ENCODE measurements at regions not wholly inside any gene's neighbourhood (a gene's known extent, or its start where the extent isn't known, plus 50 kb on each side); places are given as distances from the start of the nearest gene placed in this dataset.
"Not testable (repeated sequence)": the region's sequence is repeated elsewhere in the genome, so short reads cannot be mapped to it uniquely, and the experiment has no call there.

DNA sequence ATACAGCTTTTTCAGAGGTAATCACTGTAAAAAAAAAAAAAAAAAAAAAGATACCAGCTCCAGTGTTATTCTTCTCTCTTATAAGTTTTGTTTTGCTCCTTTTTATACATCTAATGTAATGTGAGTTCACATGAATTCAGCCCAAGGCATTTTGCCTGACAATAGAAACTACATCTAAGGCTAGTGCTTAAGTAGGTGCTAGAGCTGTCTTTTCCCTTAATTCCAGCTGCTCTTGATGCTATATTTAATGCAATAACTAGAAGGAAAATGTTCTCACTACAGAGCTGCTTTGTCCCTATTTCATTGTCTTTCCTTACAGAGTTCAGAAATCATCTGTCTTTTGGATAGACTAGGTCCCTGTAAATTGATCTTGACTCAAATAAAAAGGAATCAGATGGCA is 150.1 kb downstream of the NAA11 start:
- no peak for DNase-seq

DNA sequence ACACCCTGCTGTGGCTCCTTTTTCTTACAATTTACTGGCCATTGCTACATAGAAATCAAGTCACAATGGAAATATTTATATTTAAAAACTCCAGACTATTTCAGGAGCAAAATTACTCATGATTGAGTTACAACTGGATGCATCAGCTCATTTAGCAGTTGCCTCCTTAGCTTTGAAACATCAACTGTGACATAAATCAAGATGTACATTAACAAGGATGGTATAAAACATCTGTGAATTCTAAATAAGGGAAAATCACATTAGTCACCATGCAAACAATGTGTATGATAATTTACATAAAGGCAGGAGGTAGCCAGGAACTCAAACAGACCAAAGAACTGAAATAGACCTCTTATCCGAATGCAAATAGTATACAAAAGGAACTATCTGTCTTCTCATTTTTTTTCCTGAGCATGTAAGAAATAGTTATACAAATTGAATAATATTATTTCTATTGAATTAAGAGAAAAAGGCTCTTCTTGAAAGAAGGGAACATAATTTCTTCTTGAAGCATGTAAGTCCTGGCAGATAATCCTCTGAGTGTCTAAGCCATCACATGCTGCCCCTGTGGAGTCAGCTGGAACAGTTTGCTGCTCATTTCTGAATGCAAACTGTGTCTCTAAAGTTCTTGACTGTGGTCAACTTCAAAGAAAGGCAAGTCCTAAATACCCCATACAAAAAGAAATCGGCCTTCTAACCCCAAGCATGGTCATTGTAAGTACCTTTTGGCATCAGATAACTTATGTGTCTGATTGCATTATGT is 151.2 kb downstream of the NAA11 start:
- no peak for DNase-seq

DNA sequence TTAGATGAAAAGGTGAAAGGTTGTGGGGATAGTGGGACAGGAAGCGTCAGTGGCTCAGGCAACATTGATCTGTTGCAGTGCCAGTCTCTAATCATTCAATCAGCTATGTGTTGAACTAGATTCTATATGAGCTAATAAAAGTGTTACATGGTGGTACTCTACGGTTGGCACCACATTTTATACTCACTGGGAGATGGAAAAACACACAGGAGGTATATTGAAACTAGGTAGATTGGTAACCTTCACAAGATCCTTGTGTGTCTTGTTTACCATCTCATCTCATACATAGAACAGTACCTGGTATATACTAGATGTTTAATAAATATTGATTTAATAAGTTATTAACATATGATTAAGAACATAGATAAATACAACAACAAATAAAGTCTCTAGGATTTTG is 152.7 kb downstream of the NAA11 start:
- no peak for DNase-seq

DNA sequence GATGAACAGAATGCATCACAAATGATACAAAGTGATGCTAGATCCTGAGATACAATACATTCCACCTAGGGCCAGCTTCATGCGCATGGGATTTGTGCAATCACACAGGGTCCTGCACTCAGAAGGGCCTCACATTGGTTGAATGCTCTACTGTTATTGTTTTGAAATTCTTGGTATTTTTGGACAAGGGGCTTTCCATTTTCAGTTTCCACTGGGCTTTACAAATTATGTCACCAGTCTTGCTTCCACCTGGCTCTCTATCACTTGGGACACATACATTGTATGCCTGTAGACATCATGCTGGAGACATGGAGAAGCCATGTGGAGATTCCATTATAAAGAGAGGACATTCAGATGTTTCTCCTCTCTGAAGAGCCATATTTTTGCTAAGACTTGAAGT is 155.8 kb downstream of the NAA11 start:
- DNase-seq, result no peak

DNA sequence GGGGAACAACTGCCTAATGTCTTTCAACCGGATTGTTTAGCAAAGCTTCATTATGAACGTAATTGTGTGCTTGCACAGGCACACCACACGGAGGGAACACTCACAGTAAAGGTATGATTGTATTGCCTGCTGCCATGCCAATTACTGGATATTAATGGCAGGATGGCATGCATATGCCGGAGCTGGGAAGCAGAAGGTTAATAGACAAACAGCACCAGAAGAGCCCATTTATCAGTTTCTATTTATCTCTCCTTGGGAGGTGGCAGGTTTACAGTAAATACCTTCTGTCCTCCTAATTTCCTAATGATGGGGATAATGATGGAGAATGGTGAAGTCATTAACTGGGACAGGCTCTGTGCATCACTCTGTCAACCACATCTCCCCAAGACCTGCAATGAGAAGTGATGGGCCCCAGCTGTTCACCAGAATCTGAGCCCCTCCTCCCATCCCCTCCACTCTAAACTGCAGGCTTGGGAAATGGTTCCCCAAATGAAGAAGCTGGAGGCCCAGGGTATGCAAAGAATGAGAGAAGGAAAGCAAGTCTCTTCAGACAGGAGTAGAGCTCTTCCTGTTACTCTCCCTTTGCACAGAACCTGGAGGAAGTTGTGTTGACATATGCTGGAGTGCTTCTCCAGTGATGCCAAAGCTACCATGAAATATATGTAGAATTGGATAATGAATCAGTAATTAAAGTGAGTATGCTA is 160.8 kb downstream of the NAA11 start:
- no peak for DNase-seq

DNA sequence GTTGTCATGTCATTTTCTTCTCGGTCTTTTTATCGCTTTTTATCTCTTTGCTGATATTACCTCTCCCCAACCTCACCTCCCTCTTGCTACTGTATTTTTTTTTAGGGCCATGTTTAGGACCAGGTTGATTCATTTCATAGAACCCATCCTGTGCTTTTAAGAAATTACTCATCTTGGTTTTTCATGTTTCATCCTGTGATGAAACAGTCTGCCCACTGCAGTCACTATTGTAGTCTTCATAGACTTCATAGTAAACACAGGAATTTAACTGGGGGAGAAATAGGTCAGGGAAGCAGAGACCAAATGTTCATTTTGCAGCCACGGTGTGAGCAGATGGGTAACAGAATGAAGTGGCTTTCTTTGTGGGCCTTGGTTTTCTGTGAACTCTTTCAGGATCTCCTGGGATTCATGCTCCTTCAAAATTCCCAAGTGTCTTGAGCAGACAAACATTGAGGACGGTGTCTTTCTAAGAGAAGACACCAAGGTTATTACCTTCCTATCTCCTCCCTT is 161.8 kb downstream of the NAA11 start:
- DNase-seq, result no peak

DNA sequence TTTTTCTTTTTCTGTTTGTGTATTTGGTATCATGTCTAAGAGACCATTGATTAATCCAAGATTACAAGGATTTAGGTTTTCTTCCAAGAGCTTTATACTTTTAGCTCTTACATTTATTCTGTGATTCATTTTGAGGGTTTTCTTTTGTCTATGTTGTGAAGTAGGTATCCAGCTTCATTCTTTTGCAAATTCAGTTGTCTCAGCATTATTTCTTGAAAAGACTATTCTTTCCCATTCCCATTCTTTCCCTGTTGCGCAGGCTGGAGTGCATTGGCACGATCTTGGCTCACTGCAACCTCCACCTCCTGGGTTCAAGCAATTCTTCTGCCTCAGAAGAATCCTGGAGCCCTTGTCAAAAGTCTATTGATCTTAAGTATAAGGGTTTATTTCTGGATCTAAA is 164.9 kb downstream of the NAA11 start:
- no peak for DNase-seq

DNA sequence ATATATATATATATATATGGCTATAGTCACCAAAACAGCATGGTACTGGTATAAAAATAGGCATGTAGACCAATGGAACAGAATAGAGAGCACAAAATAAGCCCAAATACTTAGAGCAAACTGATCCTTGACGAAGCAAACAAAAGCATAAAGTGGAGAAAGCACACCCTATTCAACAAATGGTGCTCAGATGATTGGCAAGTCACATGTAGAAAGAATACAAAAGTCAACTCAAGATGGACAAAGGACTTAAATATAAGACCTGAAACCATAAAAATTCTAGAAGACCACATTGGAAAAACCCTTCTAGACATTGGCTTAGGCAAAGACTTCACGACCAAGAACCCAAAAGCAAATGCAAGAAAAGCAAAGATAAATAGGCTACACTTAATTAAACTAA is 167.2 kb downstream of the NAA11 start:
- DNase-seq, result not testable (repeated sequence)

DNA sequence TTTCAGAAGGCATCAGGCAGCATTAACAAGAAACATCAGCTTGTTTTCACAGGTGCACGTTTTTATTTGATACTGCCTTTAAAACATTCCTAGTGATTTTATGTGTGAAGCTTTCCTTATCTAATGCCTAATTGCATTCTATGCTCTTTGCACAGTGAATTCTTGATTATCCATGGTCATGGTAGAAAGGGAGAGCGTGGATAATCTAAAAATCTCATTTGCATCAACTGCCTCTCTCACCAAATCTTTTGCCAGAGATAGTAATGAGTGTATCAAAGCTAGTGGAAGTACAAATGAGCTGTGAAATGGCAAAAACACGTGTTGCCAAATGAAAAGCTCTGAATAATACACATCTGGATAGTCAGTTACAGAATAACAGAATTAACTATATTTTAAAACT is 170.5 kb downstream of the NAA11 start:
- no peak for DNase-seq

DNA sequence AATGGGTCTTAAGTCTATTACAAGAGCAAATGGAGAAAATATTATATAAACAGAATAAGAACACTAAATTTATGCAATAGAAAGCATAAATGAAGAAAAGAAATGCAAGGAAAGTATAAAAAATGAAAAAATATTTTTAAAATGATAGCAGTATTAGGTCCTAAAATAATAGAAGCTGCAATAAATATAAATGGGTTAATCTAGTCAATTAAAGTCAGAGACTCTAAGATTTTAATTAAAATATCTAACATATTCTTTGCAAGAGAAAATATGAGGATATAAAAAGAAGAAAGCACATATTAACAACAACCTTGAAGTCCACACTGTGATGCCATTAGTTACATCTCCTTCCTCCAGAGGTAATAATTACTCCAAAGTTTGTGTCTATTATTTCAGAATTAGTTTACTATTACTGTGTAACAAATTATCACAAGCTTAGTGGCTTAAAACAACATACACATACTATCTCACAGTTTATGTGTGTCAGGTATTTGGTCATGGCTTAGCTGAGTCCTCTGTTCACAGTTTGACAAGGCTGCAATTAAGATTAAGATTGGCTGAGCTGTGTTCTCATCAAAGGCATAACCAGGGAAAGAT is 174.9 kb downstream of the NAA11 start:
- no peak for DNase-seq

DNA sequence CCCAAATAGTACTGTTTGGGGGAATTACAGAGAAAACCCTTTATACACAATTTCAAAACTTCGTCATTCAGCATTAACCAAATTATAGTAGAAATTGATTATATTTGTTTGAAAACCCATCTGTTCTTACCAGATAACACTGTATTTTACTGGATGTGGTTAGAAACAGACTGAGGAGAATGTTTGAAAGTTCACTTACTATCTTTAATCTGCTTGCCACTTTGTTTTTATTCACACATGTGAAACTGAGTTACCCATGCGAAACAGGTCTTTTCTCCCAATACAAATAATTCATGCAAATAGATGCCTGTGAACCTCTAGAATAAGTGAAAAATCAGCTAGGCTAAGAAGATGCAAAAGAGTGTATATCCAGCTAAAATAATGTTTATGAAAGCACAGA is 177.5 kb downstream of the NAA11 start:
- no peak for DNase-seq

DNA sequence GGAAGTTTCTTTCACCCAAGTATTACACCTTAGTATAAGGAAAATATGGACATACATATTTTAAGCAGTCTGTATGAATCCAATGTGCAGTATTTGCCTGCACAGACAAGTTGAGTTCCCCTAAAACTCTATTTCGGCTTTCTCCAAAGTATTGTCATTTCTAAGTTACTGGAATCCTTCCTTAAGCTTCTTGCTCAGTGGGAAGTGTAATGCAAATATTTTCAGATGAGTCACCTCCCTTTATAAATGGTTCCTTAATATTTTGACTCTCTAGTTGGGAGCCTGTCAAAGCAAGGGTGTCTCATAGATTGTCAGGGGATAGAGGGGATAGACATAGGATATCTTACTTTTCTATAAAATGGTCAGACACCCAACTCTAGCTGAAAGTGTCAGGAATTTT is 178.6 kb downstream of the NAA11 start:
- DNase-seq, result no peak

DNA sequence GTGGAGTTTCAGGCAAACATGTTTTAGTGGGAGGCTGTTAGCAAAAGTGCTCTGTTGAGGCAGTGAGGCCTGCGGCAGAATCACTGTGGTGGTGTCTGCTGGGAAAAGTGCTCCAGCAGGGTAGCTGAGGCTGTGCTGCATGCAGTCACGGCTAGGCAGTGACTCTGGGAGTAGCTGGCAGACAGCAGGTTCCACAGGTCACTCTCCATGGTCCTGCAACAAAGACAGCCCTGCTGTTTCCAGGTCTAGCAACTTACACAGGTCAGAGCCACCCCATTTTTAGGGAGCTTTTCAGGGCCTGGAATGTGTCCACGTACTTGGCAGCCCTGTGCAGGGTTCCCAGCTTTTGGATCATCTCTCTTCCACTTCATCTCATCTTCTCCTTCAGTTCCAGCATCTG is 184.3 kb downstream of the NAA11 start:
- no peak for DNase-seq

DNA sequence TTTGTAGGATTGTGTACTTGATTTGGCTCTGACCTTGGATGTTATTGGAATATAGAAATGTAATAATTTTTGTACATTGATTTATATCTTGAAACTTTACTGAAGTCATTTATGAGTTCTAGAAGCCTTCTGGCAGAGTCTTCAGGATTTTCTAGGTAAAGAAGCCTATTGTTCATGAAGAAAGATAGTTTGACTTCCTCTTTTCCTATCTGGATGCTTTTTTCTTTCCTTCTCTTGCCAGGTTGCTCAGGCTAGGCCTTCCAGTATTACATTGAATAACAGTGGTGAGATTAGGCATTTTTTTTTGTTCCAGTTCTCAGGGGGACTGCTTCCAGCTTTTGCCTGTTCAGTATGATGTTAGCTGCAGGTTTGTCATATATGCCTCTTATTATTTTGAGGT is 191.1 kb downstream of the NAA11 start:
- no peak for DNase-seq

DNA sequence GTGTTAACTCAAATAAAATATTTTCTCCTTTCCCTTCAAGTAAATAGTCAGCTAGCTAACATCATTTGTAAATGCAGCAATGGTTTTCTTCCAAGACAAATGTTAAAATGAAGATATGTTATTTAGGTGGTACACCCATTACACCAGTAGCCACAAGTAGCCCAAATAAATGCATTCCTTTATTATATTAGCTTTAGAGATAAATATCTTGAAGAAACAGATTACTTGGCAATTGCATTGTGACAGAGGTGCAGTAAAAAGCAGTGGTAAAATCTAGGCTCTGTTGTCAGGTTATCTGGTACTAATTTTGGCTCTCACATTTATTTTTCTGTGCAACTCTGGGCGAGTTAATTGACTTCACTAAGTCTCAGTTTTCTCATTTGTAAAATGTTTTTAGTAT is 193.0 kb downstream of the NAA11 start:
- no peak for DNase-seq

DNA sequence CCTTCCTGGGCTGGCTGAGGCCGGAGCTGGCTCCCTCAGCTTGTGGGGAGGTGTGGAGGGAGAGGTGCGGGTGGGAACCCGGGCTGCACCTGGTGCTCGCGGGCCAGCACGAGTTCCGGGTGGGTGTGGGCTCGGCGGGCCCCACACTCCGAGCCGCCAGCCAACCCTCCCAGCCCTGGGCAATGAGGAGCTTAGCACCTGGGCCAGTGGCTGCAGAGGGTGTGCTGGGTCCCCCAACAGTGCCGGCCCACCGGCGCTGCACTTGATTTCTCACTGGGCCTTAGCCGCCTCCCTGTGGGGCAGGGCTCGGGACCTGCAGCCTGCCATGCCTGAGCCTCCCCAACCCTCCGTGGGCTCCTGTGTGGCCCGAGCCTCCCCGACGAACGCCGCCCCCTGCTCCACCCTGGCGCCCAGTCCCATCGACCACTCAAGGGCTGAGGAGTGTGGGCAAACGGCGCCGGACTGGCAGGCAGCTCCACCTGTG is 182.7 kb upstream of the PAQR3 start:
- no peak for DNase-seq

DNA sequence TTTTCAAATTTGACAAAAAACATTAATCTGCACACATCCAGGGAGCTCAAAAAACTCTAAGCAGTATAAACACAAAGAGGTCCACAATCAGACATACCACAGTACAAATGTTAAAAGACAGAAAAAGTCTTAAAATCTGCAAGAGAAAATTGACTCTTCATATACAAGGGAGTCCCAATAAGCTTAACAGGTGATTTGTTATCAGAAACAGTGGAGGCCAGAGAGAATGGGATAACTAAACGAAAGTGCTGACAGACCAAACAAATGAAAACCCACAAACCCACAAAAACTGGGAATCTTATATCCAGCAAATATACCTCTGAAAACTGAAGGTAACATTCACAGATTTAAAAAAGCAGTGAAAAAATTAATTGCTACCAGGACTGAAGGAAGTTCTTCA is 182.0 kb upstream of the PAQR3 start:
- no peak for DNase-seq

DNA sequence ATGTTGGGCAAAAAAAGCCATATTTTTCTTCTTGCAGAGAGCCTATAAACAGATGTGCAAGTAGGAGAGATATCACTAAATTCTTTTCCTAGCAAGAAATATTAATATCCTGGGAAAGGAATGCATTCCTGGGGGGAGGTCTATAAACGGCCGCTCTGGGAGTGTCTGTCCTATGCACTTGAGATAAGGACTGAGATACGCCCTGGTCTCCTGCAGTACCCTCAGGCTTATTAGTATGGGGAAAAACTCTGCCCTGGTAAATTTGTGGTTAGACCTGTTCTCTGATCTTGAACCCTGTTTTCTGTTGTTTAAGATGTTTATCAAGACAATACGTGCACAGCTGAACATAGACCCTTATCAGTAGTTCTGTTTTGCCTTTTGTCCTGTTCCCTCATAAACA is 177.8 kb upstream of the PAQR3 start:
- DNase-seq, result not testable (repeated sequence)

DNA sequence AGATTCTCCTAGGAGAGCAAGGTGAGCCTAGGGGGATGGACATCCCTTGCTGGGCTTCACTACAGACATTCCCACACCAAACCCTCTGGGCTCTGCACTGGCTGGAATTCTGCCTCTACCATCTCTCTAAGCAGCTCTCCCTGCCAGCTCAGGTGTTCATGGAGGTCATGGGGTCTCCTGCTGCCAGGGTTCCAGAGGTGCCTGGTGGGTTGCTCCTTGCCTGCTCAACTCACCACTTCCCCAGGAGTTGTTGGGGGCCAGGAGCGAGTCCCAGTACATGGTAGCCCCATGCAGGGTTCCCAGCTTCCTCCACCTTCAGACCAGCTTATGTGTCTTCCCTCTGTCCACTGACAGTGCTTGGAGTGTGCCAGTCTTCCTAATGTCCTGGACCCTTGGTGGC is 167.8 kb upstream of the PAQR3 start:
- no peak for DNase-seq

DNA sequence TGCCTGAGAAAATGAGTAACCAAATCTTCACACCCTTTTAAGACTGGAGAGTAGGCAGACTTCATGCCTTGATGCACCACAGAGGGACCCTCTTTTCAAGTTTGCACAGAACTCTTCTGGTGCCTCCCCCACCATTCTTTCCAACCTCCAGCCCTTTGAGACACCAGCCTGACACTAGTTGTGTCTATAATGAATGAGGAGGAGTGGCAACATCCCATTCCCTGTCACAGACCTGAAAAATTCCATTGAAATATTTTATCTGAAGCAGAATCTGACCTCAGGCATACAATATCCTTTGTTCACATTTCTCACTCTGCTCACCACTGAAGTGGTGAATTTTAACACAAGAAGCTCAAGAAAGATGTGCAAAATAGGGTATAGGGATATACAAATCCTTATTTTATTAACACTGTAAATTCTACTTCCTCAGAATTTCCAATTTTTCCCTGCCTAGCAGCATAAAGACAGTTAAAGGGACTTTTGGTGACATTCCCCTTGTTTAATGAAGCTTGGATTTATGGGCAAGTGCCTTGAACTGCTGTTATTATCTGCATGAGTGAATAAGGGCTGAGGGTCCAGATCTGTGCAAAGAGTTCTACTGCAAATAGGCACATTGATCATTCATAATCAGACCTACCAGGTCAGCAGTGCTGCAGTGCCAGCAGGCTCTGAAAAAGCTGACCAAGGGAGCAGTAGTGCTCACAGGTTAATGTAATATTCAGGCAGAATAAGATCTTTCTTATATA is 149.9 kb upstream of the PAQR3 start:
- no peak for DNase-seq

DNA sequence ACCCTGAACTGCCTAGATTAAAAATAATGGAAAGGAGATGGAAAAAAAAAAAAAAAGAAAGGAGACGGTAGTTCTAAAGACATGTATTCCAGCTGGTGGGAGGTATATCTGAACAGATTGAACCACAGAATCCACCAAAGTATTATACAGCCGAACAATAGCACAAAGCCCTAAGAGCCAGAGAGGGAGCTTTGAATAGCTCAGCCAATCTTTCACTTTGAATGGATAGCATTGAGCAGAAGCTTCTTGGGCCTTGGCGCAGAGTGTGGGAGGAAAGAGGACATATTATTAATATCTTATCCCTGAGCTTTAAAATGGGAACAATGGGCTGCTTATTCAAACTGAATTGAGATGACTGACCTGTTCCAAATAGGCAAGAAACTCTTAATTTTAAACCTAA is 147.8 kb upstream of the PAQR3 start:
- no peak for DNase-seq

DNA sequence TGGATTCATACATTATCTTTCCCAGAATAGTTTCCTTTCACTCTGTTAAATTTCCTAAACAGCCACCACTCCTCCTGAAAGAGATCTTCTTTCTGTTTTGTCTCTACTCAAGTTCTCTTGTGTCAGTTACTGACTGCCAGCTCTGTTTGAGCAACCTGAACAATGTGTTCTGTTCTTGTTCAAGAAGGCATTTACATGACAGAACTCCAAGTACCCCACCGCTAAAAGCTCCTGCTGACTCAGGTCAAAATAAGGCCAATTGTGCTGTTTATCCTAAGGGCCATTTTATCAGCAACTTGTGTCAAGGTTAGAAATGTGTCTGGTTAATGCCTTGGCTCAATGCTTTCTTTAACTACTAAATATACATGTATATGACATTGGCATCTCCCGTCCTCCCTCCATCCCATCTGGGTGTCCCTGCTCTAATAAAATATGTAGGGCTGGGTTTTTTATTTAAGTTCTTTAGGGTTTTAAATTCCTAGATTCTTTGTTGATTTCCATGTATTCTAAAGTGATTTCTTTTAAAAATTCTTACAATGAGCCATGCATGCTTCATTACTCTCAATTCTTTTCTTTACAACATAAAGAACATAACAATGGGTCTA is 144.3 kb upstream of the PAQR3 start:
- no peak for DNase-seq

DNA sequence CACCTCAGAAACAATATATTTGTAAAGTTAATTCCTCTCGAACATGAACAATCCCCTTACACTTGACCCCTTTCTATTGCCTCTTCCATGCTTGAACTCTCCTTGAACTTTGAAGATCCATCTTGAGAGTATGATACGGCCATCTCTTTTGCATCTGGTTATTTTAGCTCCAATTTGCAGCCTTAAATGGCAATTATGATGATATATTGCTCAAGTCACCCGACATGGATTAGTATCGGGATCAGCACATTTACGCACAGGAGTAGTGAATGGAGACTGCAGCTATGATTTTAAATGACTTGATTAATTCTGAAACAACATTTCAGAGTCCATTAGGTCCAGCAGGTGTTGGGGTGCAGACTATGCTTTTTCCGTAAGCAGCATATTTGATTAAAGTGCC is 143.8 kb upstream of the PAQR3 start:
- no peak for DNase-seq
